Panc1 (cell line): ENCODE measurements at regions not wholly inside any gene's neighbourhood (a gene's known extent, or its start where the extent isn't known, plus 50 kb on each side); places are given as distances from the start of the nearest gene placed in this dataset.

Experiments used
- CTCF ChIP-seq: fragments of 450-650 bp; IDR thresholded peaks from 2 replicates; pipeline ENCODE4 v1.5.1; 2017; ENCODE audit warnings: mild to moderate bottlenecking
- POLR2AphosphoS5 ChIP-seq: IDR thresholded peaks from 2 replicates; pipeline ENCODE4 v1.6.1; 2012; ENCODE audit warnings: mild to moderate bottlenecking, low read depth, low read length, moderate library complexity

GRCh38 chr5:168132241-168132641 is 159.2 kb upstream of the WWC1 start:
- TF ChIP-seq CTCF (no peak), POLR2AphosphoS5 (no peak)
